GM12878 (cell line): ENCODE measurements at regions not wholly inside any gene's neighbourhood (a gene's known extent, or its start where the extent isn't known, plus 50 kb on each side); places are given as distances from the start of the nearest gene placed in this dataset.

ENCODE experiments used
- ATAC-seq: fragments of 200-7000 bp; cut with Tn5 transposase; 3 replicates; pipeline ENCODE4 v1.9.1; 2020; ENCODE audit warnings: mild to moderate bottlenecking, moderate library complexity
- BruUV-seq: library from RNA; stranded (reverse); fragments of 400-500 nt; replicated peaks from 2 replicates; lab custom pipeline; 2021; lab: Mats Ljungman, UMichigan
- CTCF ChIA-PET: fragments of 300-600 bp; sonication (Branson Sonifier 250); formaldehyde crosslinking; extraction: SDS; loops from one replicate; lab custom pipeline; 2021; ENCODE audit warnings: inconsistent platforms; lab: Yijun Ruan, JAX
- POLR2A ChIA-PET: fragments of 350-600 bp; formaldehyde crosslinking; extraction: SDS; loops from one replicate; lab custom pipeline; 2021; ENCODE audit warnings: inconsistent platforms; lab: Charles Lee
- RAD21 ChIA-PET: fragments of 300-600 bp; sonication (Branson Sonifier 250); formaldehyde crosslinking; loops from one replicate; lab custom pipeline; 2023; ENCODE audit warnings: antibody characterized with exemption; ENCODE audit not compliant: unreplicated experiment; lab: Charles Lee
- SMC1A ChIA-PET: fragments of 300-600 bp; sonication (Branson Sonifier 250); formaldehyde crosslinking; loops from one replicate; lab custom pipeline; 2023; ENCODE audit not compliant: unreplicated experiment, uncharacterized antibody; lab: Charles Lee
- DNase-seq: peaks from one replicate; pipeline ENCODE4 v3.0.0-alpha.2; 2011; ENCODE audit warnings: low read depth, low spot score
- FAIRE-seq: peaks from 3 replicates; lab custom pipeline; 2011; peaks lifted over from hg19 to GRCh38; lab: Jason Lieb, UNC
- H2AFZ ChIP-seq: 2 replicates; pipeline ENCODE4 v1.6.0; 2011; ENCODE audit warnings: low read depth, low read length, control low read depth; ENCODE audit not compliant: control insufficient read depth
- H3K27ac ChIP-seq: 2 replicates; pipeline ENCODE4 v1.5.1; 2011; ENCODE audit warnings: control low read depth; ENCODE audit not compliant: control insufficient read depth, insufficient read depth
- H3K27me3 ChIP-seq, 2 experiments: replicated peaks in 1 of 2; 2 replicates each; pipeline versions ENCODE4 v1.6.0 to v1.6.1; 2011; ENCODE audit warnings: low read length in 1 of 2; ENCODE audit not compliant: control insufficient read depth in 2 of 2, insufficient read depth in 2 of 2
- H3K36me3 ChIP-seq, 2 experiments: 2 replicates each; pipeline ENCODE4 v1.5.1; 2011; ENCODE audit warnings: low read length in 1 of 2; ENCODE audit not compliant: control insufficient read depth in 2 of 2, insufficient read depth in 2 of 2
- H3K4me1 ChIP-seq: 2 replicates; pipeline ENCODE4 v1.6.1; 2011; ENCODE audit warnings: mild to moderate bottlenecking, low read length, moderate library complexity, mixed read lengths; ENCODE audit not compliant: control insufficient read depth, insufficient read depth
- H3K4me2 ChIP-seq: 2 replicates; pipeline ENCODE4 v1.6.0; 2011; ENCODE audit warnings: control low read depth; ENCODE audit not compliant: control insufficient read depth, insufficient read depth
- H3K4me3 ChIP-seq: fragments of 200-600 bp; sonication (generic); 2 replicates; pipeline ENCODE4 v1.5.1; 2016
- H3K79me2 ChIP-seq: 2 replicates; pipeline ENCODE4 v1.6.0; 2011; ENCODE audit warnings: low read length; ENCODE audit not compliant: control insufficient read depth, insufficient read depth
- H3K9ac ChIP-seq: 2 replicates; pipeline ENCODE4 v1.8.0; 2011; ENCODE audit warnings: low read length, control low read depth, mixed read lengths; ENCODE audit not compliant: control insufficient read depth, insufficient read depth
- H3K9me3 ChIP-seq: replicated peaks from 3 replicates; pipeline ENCODE4 v1.5.1; 2011; ENCODE audit warnings: mild to moderate bottlenecking, low read length; ENCODE audit not compliant: control insufficient read depth, insufficient read depth
- H4K20me1 ChIP-seq: 2 replicates; pipeline ENCODE4 v1.6.0; 2011; ENCODE audit not compliant: control insufficient read depth, insufficient read depth
- CBX3 ChIP-seq: fragments of 200-600 bp; sonication (generic); IDR thresholded peaks from 2 replicates; pipeline ENCODE4 v1.6.1; 2016; ENCODE audit warnings: low read depth, borderline replicate concordance
- CREM ChIP-seq: IDR thresholded peaks from 2 replicates; pipeline ENCODE4 v1.6.1; 2014; ENCODE audit warnings: antibody characterized with exemption, low read depth
- EGR1 ChIP-seq, 2 experiments: IDR thresholded peaks; 1 replicate in 1 of 2; 2 replicates in 1 of 2; pipeline ENCODE4 v1.6.1; 2011 to 2012; ENCODE audit warnings: low read depth in 2 of 2, low read length in 2 of 2, borderline replicate concordance in 1 of 2, mild to moderate bottlenecking in 1 of 2, moderate library complexity in 1 of 2
- EP300 ChIP-seq, 2 experiments: fragments of 150-350 bp in 1 of 2; IDR thresholded peaks; 2 replicates each; pipeline ENCODE4 v1.6.1; 2011 to 2012; ENCODE audit warnings: low read depth in 2 of 2, low read length in 2 of 2, borderline replicate concordance in 1 of 2, improper control_type of control experiment in 1 of 2, inconsistent platforms in 1 of 2; ENCODE audit not compliant: control insufficient read depth in 1 of 2
- HCFC1 ChIP-seq: fragments of 150-350 bp; IDR thresholded peaks from 2 replicates; pipeline ENCODE4 v1.6.1; 2014; ENCODE audit warnings: low read length
- KDM1A ChIP-seq: fragments of 200-600 bp; sonication (generic); IDR thresholded peaks from 2 replicates; pipeline ENCODE4 v1.6.1; 2016; ENCODE audit warnings: borderline replicate concordance
- KLF5 ChIP-seq: fragments of 450-650 bp; IDR thresholded peaks from 2 replicates; pipeline ENCODE4 v1.6.1; 2014; ENCODE audit warnings: mild to moderate bottlenecking; ENCODE audit not compliant: partially characterized antibody
- MYB ChIP-seq: fragments of 150-350 bp; IDR thresholded peaks from 2 replicates; pipeline ENCODE4 v1.6.1; 2014; ENCODE audit warnings: mild to moderate bottlenecking, low read depth, low read length, borderline replicate concordance
- SP1 ChIP-seq: IDR thresholded peaks from one replicate; pipeline ENCODE4 v1.6.1; 2011; ENCODE audit warnings: low read depth, low read length
- YY1 ChIP-seq: IDR thresholded peaks from 2 replicates; pipeline ENCODE4 v1.6.1; 2011; ENCODE audit warnings: low read depth, mild to moderate bottlenecking, low read length
- WGBS: methylation state at CpG from one replicate; pipeline ENCODE4 v1.1.6; 2016; ENCODE audit warnings: low lambda C conversion rate; ENCODE audit not compliant: insufficient replicate concordance, insufficient coverage; ENCODE audit errors: missing lambda C conversion rate; 5-methylcytosine and 5-hydroxymethylcytosine counted together
- in situ Hi-C: fragments of 300-500 bp; cut with MboI; formaldehyde crosslinking; loops from 9 replicates; pipeline ENCODE4 v1.14.3; 2018; ENCODE audit warnings: mixed read lengths
- intact Hi-C: fragments of 100-400 bp; cut with micrococcal nuclease; formaldehyde crosslinking; loops from one replicate; pipeline ENCODE4 v1.14.2; 2022; ENCODE audit not compliant: unreplicated experiment
- TF ChIP-seq, protein P1 (sequence below): fragments of 450-650 bp; IDR thresholded peaks from 2 replicates; pipeline ENCODE4 v1.6.1; 2016; ENCODE audit warnings: mild to moderate bottlenecking, moderate library complexity, borderline replicate concordance
- TF ChIP-seq, protein P2 (sequence below), 3 experiments: IDR thresholded peaks in 2 of 3; conservative IDR thresholded peaks in 1 of 3; 2 replicates each; pipeline ENCODE4 v1.5.1; 2011; ENCODE audit warnings: low read depth in 3 of 3, low read length in 3 of 3, mild to moderate bottlenecking in 3 of 3, control low read depth in 2 of 3, moderate library complexity in 2 of 3, inconsistent platforms in 1 of 3, mixed read lengths in 1 of 3; ENCODE audit not compliant: control insufficient read depth in 2 of 3, insufficient read depth in 1 of 3; ENCODE audit errors: extremely low read depth in 1 of 3

DNA sequence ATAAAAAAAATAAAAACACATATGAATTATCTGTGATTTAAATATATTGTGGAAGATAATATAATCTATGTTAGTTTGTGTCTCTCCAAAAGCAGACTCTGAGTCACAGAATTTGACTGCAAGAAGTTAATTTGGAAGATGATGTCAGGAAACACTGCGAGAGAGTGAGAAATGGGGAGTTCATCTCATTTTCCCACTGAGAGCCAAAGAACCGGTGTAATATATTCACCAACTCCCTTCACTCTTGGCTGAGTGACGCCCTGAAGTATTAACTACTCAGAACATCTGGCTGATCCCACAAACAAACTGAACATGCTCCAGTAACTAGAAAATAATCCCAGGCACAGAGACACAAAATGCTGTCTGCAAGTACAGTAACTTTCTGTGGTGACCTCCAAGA, 345.8 kb upstream of the SPANXN1 start:
- Histone ChIP-seq H3K27ac (no peak overlapping the region), H3K9ac (no peak overlapping the region), H3K27me3 (no peaks in the 10 kb centered on the region), H3K9me3 (no peaks in the 10 kb centered on the region), H3K79me2 (no peaks in the 10 kb centered on the region), H3K4me2 (no peak overlapping the region), H3K36me3 (no peaks in the 10 kb centered on the region), H4K20me1 (no peaks in the 10 kb centered on the region), H3K4me3 (no peak overlapping the region), H3K4me1 (no peaks in the 10 kb centered on the region), H2AFZ (no peak overlapping the region)
- FAIRE-seq (no peak), DNase-seq (no peak), ATAC-seq (no peak)
- intact Hi-C loops: no loop called here
- BruUV-seq: no TSS peak
- SMC1A ChIA-PET: interaction anchor here (1.6 kb wide), 1 partner anchor 9 kb away, joined by 3 read pairs; no protein-coding TSS in a partner anchor
- no peak for TF ChIP-seq EP300 (IDR thresholded peaks at IDR 0.05; ENCODE audit: borderline replicate concordance in 1 of 2, control insufficient read depth in 1 of 2, low read depth in 2 of 2, low read length in 2 of 2)
- no peak for TF ChIP-seq SP1
- no peak for TF ChIP-seq CBX3
- no peak for TF ChIP-seq CREM
- no peak for TF ChIP-seq EGR1 (IDR thresholded peaks at IDR 0.05; ENCODE audit: borderline replicate concordance in 1 of 2, low read depth in 2 of 2, low read length in 2 of 2)
- TF ChIP-seq KLF5: no peak
- TF ChIP-seq KDM1A: no peak
- RAD21 ChIA-PET: no interaction called here
- WGBS: 10% methylated on average over 3 of the region's 3 CpGs
- POLR2A ChIA-PET: no interaction called here
- in situ Hi-C loops: no loop called here
- CTCF ChIA-PET: no interaction called here

DNA sequence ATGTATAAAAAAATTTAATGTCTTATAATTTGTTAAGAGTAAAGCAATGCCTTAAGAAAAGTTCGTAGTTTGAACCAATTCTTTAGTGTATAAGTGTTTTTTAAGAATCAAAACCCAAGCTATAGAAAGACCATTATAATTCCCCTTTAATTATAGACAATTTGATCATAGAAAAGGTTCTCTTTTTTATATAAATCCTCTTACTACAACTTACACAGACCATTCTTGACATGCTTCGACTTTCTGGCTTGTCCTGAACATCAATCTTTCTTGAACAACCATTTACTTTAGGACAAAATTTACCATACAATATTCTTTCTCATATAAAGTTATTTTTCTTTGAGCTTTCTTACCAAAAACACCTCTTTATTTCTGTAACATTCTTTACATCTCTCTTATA, 330.5 kb upstream of the SPANXN1 start:
- no peaks in the 10 kb centered on the region for H3K4me1 ChIP-seq
- FAIRE-seq (no peak), DNase-seq (no peak), ATAC-seq (no peak)
- ChIA-PET SMC1A (no interaction called here), CTCF (no interaction called here), RAD21 (no interaction called here), POLR2A (no interaction called here)
- no peak overlapping the region for H3K9ac ChIP-seq
- intact Hi-C loops: no loop called here
- no peak overlapping the region for H3K4me2 ChIP-seq
- no peak overlapping the region for H3K4me3 ChIP-seq
- in situ Hi-C loops: no loop called here
- no peaks in the 10 kb centered on the region for H3K79me2 ChIP-seq
- no peaks in the 10 kb centered on the region for H3K36me3 ChIP-seq
- 0% methylated on average over 2 of the region's 2 CpGs for WGBS
- no TSS peak for BruUV-seq
- H3K9me3 ChIP-seq: no peaks in the 10 kb centered on the region
- H4K20me1 ChIP-seq: no peaks in the 10 kb centered on the region
- no peaks in the 10 kb centered on the region for H3K27me3 ChIP-seq
- no peak overlapping the region for H2AFZ ChIP-seq
- H3K27ac ChIP-seq: no peak overlapping the region
- TF ChIP-seq, protein P1, sequence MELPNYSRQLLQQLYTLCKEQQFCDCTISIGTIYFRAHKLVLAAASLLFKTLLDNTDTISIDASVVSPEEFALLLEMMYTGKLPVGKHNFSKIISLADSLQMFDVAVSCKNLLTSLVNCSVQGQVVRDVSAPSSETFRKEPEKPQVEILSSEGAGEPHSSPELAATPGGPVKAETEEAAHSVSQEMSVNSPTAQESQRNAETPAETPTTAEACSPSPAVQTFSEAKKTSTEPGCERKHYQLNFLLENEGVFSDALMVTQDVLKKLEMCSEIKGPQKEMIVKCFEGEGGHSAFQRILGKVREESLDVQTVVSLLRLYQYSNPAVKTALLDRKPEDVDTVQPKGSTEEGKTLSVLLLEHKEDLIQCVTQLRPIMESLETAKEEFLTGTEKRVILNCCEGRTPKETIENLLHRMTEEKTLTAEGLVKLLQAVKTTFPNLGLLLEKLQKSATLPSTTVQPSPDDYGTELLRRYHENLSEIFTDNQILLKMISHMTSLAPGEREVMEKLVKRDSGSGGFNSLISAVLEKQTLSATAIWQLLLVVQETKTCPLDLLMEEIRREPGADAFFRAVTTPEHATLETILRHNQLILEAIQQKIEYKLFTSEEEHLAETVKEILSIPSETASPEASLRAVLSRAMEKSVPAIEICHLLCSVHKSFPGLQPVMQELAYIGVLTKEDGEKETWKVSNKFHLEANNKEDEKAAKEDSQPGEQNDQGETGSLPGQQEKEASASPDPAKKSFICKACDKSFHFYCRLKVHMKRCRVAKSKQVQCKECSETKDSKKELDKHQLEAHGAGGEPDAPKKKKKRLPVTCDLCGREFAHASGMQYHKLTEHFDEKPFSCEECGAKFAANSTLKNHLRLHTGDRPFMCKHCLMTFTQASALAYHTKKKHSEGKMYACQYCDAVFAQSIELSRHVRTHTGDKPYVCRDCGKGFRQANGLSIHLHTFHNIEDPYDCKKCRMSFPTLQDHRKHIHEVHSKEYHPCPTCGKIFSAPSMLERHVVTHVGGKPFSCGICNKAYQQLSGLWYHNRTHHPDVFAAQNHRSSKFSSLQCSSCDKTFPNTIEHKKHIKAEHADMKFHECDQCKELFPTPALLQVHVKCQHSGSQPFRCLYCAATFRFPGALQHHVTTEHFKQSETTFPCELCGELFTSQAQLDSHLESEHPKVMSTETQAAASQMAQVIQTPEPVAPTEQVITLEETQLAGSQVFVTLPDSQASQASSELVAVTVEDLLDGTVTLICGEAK: no peak
- no peak for TF ChIP-seq YY1
- TF ChIP-seq HCFC1: no peak
- TF ChIP-seq, protein P2, sequence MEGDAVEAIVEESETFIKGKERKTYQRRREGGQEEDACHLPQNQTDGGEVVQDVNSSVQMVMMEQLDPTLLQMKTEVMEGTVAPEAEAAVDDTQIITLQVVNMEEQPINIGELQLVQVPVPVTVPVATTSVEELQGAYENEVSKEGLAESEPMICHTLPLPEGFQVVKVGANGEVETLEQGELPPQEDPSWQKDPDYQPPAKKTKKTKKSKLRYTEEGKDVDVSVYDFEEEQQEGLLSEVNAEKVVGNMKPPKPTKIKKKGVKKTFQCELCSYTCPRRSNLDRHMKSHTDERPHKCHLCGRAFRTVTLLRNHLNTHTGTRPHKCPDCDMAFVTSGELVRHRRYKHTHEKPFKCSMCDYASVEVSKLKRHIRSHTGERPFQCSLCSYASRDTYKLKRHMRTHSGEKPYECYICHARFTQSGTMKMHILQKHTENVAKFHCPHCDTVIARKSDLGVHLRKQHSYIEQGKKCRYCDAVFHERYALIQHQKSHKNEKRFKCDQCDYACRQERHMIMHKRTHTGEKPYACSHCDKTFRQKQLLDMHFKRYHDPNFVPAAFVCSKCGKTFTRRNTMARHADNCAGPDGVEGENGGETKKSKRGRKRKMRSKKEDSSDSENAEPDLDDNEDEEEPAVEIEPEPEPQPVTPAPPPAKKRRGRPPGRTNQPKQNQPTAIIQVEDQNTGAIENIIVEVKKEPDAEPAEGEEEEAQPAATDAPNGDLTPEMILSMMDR (IDR thresholded peaks at IDR 0.05 in 2 of 3, conservative IDR thresholded peaks at IDR 0.05 in 1 of 3; ENCODE audit: control insufficient read depth in 2 of 3, extremely low read depth in 1 of 3, insufficient read depth in 1 of 3, low read depth in 3 of 3, low read length in 3 of 3): no peak
- TF ChIP-seq MYB: no peak
